Mucosa of descending colon (tissue), 3 donors: ENCODE measurements at regions not wholly inside any gene's neighbourhood (a gene's known extent, or its start where the extent isn't known, plus 50 kb on each side); places are given as distances from the start of the nearest gene placed in this dataset.

Source experiments
- ATAC-seq: fragments of 200-7000 bp; cut with Tn5 transposase; one replicate; pipeline ENCODE4 v1.9.1; 2020; ENCODE audit warnings: mild to moderate bottlenecking, moderate library complexity
- DNase-seq, 3 donors: peaks; one replicate each; pipeline ENCODE4 v3.0.0-alpha.2; 2020
- H3K36me3 ChIP-seq: fragments of 200-600 bp; one replicate; pipeline ENCODE4 v1.8.0; 2021; ENCODE audit warnings: low read depth, mild to moderate bottlenecking
- H3K4me1 ChIP-seq: fragments of 200-600 bp; one replicate; pipeline ENCODE4 v1.8.0; 2021; ENCODE audit warnings: low read depth, mild to moderate bottlenecking
- H3K4me3 ChIP-seq: fragments of 200-600 bp; one replicate; pipeline ENCODE4 v1.8.0; 2021; ENCODE audit warnings: mild to moderate bottlenecking
- H3K9me3 ChIP-seq: fragments of 200-600 bp; one replicate; pipeline ENCODE4 v1.8.0; 2021; ENCODE audit warnings: mild to moderate bottlenecking
- intact Hi-C, 2 donors: fragments of 100-400 bp; cut with DNase I in 1 of 2; cut with micrococcal nuclease in 1 of 2; formaldehyde crosslinking; loops; one replicate each; pipeline versions ENCODE4 v1.11.0 to v1.11.1; 2022; cut with DNase I, micrococcal nuclease
- TF ChIP-seq, protein P1 (sequence below): fragments of 200-600 bp; IDR thresholded peaks from one replicate; pipeline ENCODE4 v1.8.0; 2022; ENCODE audit warnings: antibody characterized with exemption, mild to moderate bottlenecking
- donor health status: DM: no; HTN: no; CAD: no; lungs with moderate emphysema.
- donor health status: DM: no; HTN: no; CAD: no.
- donor health status: DM: no; HTN: yes; CAD: no.

- DNase-seq (no peak), ATAC-seq (no peak)
- TF ChIP-seq, protein P1, sequence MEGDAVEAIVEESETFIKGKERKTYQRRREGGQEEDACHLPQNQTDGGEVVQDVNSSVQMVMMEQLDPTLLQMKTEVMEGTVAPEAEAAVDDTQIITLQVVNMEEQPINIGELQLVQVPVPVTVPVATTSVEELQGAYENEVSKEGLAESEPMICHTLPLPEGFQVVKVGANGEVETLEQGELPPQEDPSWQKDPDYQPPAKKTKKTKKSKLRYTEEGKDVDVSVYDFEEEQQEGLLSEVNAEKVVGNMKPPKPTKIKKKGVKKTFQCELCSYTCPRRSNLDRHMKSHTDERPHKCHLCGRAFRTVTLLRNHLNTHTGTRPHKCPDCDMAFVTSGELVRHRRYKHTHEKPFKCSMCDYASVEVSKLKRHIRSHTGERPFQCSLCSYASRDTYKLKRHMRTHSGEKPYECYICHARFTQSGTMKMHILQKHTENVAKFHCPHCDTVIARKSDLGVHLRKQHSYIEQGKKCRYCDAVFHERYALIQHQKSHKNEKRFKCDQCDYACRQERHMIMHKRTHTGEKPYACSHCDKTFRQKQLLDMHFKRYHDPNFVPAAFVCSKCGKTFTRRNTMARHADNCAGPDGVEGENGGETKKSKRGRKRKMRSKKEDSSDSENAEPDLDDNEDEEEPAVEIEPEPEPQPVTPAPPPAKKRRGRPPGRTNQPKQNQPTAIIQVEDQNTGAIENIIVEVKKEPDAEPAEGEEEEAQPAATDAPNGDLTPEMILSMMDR, result no peak
- Histone ChIP-seq H3K9me3 (no peaks in the 10 kb centered on the region), H3K4me3 (no peak overlapping the region), H3K4me1 (no peaks in the 10 kb centered on the region), H3K36me3 (no peaks in the 10 kb centered on the region)
- intact Hi-C loops, result no loop called here
Observed at GRCh38 chr13:33953781-33954180, 135.8 kb downstream of the RFC3 start.

GRCh38 chr13:33956346-33956745, 138.4 kb downstream of the RFC3 start:
- TF ChIP-seq, protein P1, result no peak

GRCh38 chr13:33957497-33957905, 139.6 kb downstream of the RFC3 start:
- intact Hi-C loops, result no loop called here

More at GRCh38 chr13:33956346-33956745, 138.4 kb downstream of the RFC3 start:
- intact Hi-C loops, result no loop called here
- no peaks in the 10 kb centered on the region for H3K9me3 ChIP-seq
- no peak for DNase-seq
- H3K36me3 ChIP-seq, result no peaks in the 10 kb centered on the region
- H3K4me3 ChIP-seq, result no peak overlapping the region
- H3K4me1 ChIP-seq, result no peaks in the 10 kb centered on the region
- ATAC-seq, result no peak

GRCh38 chr13:33958964-33959363, 141.0 kb downstream of the RFC3 start:
- TF ChIP-seq, protein P1, result no peak
- Histone ChIP-seq H3K9me3 (no peaks in the 10 kb centered on the region), H3K4me3 (no peak overlapping the region), H3K36me3 (no peaks in the 10 kb centered on the region), H3K4me1 (no peaks in the 10 kb centered on the region)
- intact Hi-C loops, result no loop called here
- DNase-seq, result no peak
- no peak for ATAC-seq

More at GRCh38 chr13:33957497-33957905, 139.6 kb downstream of the RFC3 start:
- Histone ChIP-seq H3K36me3 (no peaks in the 10 kb centered on the region), H3K4me3 (no peak overlapping the region), H3K9me3 (no peaks in the 10 kb centered on the region), H3K4me1 (no peaks in the 10 kb centered on the region)
- DNase-seq (no peak), ATAC-seq (no peak)
- TF ChIP-seq, protein P1, result no peak

- DNase-seq (no peak), ATAC-seq (no peak)
- intact Hi-C loops, result no loop called here
- no peak overlapping the region for H3K4me3 ChIP-seq
- H3K36me3 ChIP-seq, result no peaks in the 10 kb centered on the region
- H3K4me1 ChIP-seq, result no peaks in the 10 kb centered on the region
- TF ChIP-seq, protein P1, result no peak
- no peaks in the 10 kb centered on the region for H3K9me3 ChIP-seq
Observed at GRCh38 chr13:33963134-33963533, 145.2 kb downstream of the RFC3 start.

DNA sequence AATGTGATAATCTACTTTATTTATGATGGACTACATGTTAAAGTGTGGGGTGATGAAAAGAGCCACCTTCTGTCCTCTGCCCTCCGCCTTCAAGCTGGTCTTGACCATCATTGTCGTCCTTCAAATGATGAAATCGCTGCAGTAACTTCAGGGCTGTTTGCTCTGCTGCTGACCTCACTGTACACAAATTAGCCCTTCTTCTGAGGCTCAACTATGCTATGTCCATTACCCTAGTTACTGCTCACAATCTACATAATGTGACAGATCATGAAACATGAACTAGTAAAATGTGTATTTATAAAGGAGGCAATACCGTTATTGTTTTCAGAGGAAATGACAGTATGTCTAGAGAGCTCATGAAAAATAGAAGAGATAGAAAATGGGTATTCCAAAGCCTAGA, 145.9 kb downstream of the RFC3 start:
- intact Hi-C loops, result no loop called here
- H3K36me3 ChIP-seq, result no peaks in the 10 kb centered on the region
- DNase-seq (no peak), ATAC-seq (no peak)
- TF ChIP-seq, protein P1, result no peak
- no peaks in the 10 kb centered on the region for H3K9me3 ChIP-seq
- H3K4me3 ChIP-seq, result no peak overlapping the region
- no peaks in the 10 kb centered on the region for H3K4me1 ChIP-seq
